CD4-positive, alpha-beta T cell treated with Interleukin-2 at 100 ng/mL for 4 hours (primary cell): ENCODE measurements at regions not wholly inside any gene's neighbourhood (a gene's known extent, or its start where the extent isn't known, plus 50 kb on each side); places are given as distances from the start of the nearest gene placed in this dataset.
"Not testable (repeated sequence)": the region's sequence is repeated elsewhere in the genome, so short reads cannot be mapped to it uniquely, and the experiment has no call there.

Source experiments
- DNase-seq: peaks from one replicate; pipeline ENCODE4 v3.0.0-alpha.2; 2020; ENCODE audit warnings: low spot score

- DNase-seq: no peak
These were observed 248.9 kb downstream of the MYCN start for GRCh38 chr2:16189029-16189835.

GRCh38 chr2:16188261-16188890 is 248.0 kb downstream of the MYCN start:
- no peak for DNase-seq

GRCh38 chr2:16187482-16187817 is 247.1 kb downstream of the MYCN start:
- DNase-seq: no peak

- DNase-seq: no peak
These were observed 246.5 kb downstream of the MYCN start for GRCh38 chr2:16186661-16187481.

GRCh38 chr2:16185801-16186272 is 245.5 kb downstream of the MYCN start:
- no peak for DNase-seq

- no peak for DNase-seq
These were observed 244.8 kb downstream of the MYCN start for GRCh38 chr2:16184945-16185660.

GRCh38 chr2:16184341-16184890 is 244.1 kb downstream of the MYCN start:
- no peak for DNase-seq

GRCh38 chr2:16183345-16183744 is 243.0 kb downstream of the MYCN start:
- DNase-seq: no peak

- no peak for DNase-seq
These were observed 242.5 kb downstream of the MYCN start for GRCh38 chr2:16182841-16183240.

GRCh38 chr2:16182311-16182815 is 242.0 kb downstream of the MYCN start:
- not testable (repeated sequence) for DNase-seq

- DNase-seq: no peak
These were observed 241.4 kb downstream of the MYCN start for GRCh38 chr2:16181741-16182090.

GRCh38 chr2:16181062-16181740 is 240.9 kb downstream of the MYCN start:
- no peak for DNase-seq

- no peak for DNase-seq
These were observed 240.3 kb downstream of the MYCN start for GRCh38 chr2:16180631-16181030.

GRCh38 chr2:16179701-16180416 is 239.5 kb downstream of the MYCN start:
- no peak for DNase-seq

- no peak for DNase-seq
These were observed 238.3 kb downstream of the MYCN start for GRCh38 chr2:16178551-16179130.

GRCh38 chr2:16177671-16178180 is 237.4 kb downstream of the MYCN start:
- DNase-seq: no peak

- DNase-seq: no peak
These were observed 236.7 kb downstream of the MYCN start for GRCh38 chr2:16176971-16177480.

- DNase-seq: no peak
These were observed 235.0 kb downstream of the MYCN start for GRCh38 chr2:16175247-16175825.

- DNase-seq: no peak
These were observed 234.3 kb downstream of the MYCN start for GRCh38 chr2:16174693-16175045.
